GM21576 (cell line): ENCODE measurements at regions not wholly inside any gene's neighbourhood (a gene's known extent, or its start where the extent isn't known, plus 50 kb on each side); places are given as distances from the start of the nearest gene placed in this dataset.

ENCODE experiments used
- ATAC-seq: cut with Tn5 transposase; IDR thresholded peaks from one replicate; pipeline ENCODE4 v1.9.1; 2021; ENCODE audit warnings: mild to moderate bottlenecking, moderate library complexity; ENCODE audit not compliant: unreplicated experiment

DNA sequence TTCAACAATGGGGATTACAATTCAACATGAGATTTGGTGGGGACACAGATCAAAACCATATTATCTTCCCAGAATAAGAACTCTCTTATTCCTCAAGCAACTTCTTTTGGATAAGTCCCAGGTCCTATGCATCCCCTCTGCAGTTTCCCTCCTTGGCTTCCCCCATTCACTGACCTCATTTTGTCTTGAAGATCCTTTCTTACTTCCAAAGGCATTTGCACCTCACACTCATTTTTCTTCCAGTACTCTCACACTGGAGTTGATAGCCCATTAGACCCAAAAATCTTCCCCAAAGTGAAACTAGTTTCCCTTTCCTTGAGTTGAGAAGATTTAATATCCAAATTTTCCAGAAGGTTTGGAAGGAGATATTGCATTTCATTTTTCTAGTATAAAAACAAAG, 178.0 kb upstream of the DAPK1 start:
- ATAC-seq: no peak

DNA sequence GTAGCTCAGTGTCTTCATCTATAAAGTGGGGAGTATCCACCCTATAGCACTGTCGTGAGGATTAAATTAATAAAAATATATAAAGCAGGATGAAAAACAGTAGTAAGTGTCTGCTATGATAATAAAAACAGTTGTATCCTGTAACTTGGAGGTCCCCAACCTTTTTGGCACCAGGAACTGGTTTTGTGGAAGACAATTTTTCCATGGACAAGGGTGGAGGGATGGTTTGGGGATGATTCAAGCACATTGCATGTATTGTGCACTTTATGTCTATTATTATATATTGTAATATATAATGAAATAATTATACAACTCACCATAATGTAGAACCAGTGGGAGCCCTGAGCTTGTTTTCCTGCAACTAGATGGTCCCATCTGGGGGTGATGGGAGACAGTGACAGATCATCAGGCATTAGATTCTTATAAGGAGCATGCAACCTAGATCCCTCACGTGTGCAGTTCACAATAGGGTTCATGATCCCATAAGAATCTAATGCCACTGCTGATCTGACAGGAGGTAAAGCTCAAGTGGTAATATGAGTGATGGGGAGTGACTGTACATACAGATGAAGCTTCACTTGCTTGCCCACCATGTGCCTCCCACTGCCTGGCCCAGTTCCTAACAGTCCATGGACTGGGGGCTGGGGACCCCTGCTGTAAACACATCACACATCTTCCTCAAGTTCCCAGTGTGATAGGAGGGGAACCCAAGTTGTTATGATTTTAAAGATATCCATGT, 177.4 kb upstream of the DAPK1 start:
- ATAC-seq: no peak

DNA sequence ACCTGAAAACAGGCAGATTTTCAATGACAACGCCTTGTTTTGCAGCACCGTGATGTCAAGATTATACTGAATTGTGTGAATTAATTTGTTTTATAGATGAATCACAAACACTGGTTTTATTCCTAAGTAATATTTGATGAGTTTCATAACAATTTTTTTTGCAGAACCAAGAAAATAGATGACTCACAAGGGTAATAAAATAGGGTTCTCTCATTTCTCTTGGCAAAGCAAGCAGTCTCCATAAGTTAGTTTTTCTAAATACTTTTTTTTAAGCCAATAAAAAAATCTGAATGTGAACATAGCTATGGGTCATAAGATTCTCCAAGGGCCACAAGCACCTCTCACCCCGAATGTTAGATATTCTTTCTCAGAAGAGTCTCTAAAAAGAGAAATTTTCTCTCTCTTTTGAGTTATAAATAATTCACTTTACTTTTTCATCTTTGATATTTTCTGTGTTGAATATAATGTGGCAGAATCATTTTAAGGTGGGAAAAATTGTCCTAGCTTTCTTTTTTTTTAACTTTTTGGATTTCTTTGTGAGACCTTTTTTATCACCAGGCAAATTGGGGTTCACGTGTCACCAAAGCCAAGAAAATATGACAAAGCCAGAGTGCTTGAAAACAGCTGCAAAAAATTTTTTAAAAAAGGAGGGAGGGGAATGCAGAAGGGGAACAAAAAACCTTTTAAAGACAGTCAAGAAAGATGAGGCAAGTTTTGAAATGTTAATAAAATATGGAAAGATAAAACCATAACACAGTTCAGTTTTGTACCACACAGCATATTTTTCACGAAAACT, 174.6 kb upstream of the DAPK1 start:
- no peak for ATAC-seq

DNA sequence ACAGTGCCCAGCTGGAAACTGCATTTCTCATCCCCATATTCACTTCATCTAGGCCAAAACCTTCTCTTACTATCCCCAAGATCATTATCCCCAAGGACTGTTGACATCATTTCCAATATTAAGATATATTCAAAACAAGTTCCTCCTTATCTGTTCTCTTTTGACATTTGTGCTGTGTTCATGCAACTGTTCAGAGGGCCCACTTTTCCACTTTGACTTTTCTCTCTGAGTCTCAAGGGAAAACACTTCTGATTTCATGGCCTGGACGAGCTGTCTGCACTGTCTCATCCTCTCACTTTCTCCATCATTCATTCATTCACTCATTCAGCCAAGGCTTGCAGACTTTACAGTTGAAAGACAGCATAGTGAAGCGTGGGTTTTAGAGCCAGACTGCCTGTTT, 173.7 kb upstream of the DAPK1 start:
- ATAC-seq: no peak

DNA sequence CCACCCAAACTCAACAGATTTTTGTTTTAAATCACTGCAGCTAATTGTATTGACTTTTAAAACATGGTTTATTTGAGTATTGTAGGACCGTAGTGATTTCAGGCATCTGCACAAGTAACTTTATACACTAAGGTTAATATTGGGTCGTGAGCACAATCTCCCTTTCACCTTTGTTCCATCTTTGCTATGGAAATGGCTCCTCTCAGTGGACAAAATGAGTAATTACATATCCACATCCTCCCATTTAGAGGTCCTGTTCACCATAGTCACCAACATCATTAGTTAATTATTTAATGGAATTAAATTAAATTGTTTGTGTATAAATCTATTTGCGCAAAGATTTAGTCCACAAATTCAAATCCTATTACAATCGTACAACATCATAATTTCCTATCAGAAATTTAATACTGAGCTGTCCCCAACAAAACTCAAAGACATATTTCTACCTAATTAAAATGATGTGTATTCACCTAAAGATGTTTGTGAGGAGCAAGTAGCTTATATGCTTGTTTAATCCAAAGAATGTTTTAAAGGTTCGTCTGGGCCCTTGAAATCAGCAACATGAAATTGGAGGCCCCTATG, 173.0 kb upstream of the DAPK1 start:
- no peak for ATAC-seq

DNA sequence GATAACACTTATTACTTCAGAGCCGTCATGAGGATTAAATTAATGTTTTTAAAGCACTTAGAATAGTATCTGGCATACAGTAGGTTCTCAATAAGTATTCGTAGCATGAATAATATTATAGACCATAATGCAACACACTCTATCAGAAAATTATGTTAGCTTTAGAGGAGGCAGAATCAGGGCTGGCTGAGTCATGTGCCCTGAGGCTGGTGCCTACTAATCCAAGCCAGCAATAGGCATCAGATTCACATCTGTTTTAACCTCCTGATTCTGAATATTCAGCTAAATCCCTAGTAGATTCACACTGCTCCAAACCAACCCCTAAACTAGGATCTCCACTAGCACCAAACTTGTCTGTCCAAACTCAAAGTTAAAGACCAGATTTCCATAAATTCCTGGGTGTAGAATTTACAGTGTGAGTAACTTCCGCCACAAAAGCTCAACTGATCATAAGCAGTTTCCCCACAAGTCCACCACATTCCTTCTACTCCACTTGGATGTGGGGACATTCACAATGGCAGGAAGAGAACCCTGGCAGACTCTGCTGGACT, 170.0 kb upstream of the DAPK1 start:
- no peak for ATAC-seq

DNA sequence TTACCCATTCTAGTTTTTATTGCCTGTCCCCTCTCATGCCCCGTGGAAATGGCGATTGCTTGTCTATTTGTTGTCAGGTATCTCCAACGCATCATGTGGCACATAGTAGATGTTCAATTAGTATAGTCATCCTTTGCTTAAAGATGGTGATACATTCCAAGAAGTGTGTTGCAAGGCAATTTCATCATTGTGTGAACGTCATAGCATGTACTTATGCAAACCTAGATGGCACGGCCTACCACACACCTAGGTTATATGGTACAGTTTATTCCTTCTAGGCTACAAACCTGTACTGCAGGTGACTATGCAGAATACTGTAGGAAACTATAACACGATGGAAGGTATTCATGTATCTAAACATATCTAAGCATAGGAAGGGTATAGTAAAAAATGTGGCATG, 163.9 kb upstream of the DAPK1 start:
- no peak for ATAC-seq

DNA sequence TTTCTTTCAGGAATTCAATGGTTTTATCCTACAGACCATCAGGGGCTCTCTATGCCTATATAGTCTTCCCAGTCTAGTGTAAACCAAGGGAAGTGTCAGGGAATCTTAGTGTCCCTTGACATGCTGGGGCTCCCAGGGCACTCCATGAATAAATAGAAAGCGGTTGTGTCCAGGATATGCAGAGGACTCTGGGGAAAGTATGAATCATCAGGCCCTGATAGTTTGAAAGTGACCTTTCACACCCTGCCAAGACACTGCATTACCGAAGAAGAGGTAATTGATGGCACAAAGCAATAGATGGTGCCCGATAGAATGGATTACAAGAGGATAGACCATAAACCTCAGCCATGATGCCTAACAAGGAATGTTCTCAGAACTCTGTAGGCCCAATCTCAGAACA, 163.3 kb upstream of the DAPK1 start:
- ATAC-seq: no peak

DNA sequence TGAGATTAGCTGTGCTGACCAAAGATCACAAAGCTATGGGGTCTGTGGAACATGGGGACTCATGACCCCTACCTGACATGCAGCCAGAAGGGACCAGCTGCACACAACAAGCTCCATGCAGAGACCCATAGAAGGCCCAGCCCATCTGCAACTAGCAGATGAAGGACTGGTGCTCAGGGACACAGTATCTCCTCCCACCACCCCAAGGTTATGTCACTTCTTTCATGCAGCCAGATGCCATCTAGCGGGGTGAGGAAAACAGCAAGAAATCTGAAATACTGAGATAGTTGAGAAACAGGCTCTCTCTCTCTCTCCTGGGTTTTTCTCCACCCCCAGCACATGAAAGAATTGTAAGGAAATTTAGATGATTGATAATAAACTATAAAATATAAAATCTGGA, 161.3 kb upstream of the DAPK1 start:
- ATAC-seq: no peak

DNA sequence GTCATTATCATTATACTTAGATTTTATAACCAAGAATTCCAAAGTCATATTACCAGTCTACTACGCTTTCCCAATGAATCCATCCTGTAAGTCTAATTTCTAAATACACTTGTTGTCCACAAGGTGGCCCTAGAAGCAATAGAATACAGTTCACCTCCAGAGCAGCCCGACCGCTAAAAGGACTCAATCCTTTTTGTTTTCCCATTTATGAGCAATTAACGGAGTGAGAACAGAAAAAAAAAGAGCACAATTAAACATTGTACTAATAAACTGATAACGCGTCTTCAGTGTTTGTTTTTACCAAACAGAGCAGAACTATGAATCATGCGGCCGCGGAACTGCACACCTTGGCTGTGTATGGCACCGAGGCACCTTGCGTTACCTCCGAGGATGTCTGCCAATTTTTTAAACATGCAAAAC, 160.7 kb upstream of the DAPK1 start:
- no peak for ATAC-seq

DNA sequence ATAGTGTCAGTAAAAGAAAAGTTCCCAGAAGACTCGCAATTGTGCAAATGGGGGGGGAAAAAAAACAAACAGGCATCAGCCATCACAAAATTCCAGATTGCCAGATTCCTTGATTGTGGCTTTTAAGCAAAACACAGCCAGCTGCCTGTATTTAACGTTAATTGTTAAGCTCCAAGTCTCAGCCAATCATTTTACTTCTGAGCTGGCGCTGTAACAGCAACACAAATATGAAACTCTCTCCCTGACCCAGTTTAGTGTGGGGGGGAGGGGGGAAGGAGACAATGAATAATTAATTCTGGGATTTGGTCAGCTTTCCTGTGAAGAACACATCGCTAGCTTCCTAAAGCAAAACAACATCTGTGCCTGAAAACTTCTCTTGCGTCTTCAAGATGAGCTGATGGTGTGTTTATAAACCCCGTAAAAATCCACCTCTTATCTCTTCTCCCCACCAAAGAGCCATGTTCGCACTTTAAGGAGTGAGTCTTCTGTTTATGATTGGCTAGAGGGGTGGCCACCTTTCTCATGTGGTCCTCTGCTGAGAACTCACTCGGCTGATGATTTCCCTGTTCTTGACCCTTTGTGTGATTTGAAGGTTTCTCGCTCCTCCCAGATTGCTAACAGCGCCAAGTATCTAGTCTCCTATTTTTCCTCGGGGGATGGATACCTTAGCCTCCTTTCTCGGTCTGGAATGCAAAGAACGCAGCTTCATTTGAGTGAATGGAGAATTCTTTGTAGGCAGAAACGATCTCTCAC, 160.2 kb upstream of the DAPK1 start:
- ATAC-seq: no peak

DNA sequence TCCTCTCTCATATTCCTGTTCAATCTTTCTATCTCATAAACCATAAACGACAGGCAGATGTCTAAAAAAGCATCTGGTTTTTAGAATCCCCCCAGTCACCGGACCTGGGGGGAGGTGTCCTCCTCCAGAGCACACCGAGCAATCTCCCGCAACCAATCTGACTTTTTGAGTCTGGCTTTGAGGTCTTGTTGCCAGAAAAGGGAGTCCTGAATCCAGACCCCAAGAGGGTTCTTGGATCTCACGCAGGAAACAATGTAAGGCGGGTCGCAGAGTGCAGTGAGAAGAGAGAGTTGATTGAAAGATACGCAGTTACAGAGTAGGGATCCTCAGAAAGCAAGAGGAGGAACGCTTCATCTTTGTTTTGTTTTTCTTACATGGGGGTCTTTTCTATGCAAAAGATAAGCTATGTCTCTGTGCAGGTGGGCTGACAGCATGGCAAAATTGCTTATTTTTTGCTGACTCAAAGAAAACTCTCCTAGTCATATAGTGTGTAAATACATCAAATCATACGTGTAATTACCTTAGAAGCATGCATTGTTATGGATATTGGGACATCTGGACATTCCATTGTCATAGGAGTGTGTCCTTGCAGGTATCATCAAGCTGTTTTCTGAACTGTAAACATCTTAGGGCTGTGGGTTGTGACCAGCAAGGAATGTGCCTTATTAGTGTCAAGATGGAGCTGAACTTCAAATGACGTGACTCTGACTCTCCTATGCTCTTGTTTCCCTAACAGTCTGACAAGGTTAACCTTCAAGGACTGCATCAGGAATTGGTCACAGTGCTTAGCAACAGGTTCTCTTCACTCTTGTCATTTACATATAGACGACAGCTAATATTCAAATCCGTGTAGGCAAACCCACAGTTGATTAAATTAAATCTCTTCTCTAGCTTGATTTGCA, 159.3 kb upstream of the DAPK1 start:
- ATAC-seq: no peak

DNA sequence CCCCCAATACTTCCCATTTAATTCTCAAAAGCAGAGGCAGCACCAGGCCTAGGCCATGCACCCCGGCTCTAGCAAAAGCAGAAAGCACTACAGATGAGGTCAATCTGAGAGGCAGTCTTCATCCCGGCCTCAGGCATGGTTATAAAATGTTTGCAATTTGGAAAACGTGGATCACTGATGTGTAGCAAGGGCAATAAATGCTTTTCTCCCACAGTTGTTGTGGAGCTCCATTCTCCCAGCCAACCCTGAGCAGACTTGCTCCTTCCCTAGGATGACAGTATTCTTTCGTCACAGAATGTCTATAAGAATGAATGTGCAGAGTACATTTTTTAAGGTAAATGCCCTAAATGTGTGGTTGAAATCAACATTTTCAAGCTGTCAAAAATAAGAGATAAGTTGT, 157.3 kb upstream of the DAPK1 start:
- no peak for ATAC-seq

DNA sequence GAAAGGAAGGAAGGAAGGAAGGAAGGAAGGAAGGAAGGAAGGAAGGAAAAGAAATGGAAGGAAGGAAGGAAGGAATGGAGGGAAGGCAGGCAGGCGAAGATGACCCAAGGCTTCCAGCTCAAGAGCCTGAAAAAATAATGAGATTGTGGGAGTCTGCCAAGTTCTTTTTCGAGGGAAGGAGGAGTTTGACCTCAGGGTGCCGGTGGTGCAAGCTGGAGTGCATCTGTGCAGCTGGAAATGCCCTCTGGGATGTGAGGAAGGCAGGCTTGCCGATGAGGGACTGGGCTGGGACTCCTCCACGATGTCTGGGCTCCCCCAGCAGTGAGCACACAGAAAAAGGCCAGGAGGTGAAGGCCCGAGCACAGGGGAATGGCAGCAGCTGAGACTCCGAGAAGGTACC, 154.9 kb upstream of the DAPK1 start:
- no peak for ATAC-seq

DNA sequence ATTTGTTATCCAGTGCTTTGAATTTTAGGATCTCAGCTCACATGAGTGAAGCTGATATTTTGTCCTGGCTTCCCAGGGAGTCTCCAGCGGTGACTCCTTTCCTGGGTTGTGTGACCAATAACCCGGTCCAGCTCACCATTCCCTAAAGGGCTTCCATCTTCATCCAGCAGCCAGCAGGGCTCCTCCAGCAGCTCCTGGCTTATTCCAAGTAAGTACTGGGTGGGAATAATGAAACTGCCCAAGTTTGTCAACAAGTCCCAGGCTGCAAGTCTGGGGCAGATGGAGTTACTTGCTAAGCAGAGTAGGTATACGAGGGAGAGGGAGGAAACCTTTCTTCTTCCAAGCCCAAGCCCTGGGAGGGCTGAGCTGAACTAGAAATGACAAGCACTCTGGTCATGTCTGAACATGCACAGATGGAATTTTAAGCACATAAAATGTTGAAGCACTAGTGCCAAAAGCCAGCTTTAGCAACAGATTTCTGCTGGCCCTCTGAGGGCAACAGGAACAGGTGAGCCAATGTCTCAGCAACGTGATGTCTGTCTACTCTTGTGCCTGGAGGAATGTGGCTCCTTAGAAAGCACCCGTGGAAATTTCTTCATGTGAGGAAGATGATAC, 153.7 kb upstream of the DAPK1 start:
- ATAC-seq: no peak

DNA sequence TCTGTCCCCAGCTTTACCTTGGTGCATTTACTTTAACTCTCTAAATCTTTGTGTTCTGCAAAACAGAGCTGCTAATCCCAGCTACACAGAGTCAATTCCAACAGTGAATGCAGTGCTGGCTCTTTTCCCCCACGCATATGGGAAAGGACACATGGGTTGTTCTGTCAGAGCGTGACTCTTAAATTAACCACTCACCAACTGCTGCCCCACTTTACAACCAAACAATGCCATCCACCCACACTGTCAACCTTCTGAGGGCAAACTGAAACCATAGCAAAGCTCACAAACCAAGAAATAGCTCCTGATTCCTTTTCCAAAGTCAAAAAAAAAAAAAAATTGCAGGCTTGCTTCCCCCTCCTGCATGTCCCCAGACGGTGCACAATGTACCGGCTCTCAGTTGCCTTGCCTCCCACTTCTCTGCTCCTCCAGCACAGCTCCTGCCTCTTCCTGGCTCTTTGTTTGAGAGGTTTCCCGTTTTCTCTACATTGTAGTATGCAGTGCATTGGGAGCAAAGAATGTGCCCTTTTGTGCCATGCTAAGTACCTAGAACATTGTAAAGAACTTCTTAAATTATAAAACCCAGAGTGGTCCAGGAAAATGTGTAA, 151.5 kb upstream of the DAPK1 start:
- no peak for ATAC-seq

DNA sequence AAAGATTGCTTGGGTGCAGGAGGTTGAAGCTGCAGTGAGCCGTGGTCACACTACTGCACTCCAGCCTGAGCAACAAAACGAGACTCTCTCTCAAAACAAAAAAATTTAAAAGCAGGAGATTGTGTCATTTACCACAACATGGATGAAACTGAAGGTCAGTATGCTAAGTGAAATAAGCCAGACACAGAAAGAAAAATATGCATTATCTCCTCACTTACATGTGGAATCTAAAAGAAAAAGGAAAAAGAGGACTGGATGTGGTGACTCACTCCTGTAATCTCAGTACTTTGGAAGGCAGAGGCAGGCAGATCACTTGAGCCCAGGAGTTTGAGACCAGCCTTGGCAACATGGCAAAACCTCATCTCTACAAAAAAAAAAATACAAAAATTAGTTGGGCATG, 146.8 kb upstream of the DAPK1 start:
- no peak for ATAC-seq

DNA sequence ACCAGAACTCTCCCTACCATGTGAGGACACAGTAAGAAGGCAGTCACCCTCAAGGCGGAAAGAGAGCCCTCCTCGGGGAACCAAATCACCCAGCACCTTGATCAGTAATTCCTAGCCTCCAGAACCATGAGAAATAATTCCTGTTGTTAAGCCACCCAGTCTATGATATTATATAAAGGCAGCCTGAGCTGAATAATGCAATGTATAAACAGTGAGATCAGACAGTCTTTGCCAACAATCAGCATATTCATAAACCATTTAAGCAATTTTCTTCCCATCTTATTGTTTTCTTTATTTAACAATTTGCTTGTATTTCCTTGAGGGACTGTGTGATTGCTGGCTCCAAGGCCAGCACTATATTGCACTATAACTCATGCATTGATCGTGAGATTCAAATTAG, 144.4 kb upstream of the DAPK1 start:
- ATAC-seq: no peak

DNA sequence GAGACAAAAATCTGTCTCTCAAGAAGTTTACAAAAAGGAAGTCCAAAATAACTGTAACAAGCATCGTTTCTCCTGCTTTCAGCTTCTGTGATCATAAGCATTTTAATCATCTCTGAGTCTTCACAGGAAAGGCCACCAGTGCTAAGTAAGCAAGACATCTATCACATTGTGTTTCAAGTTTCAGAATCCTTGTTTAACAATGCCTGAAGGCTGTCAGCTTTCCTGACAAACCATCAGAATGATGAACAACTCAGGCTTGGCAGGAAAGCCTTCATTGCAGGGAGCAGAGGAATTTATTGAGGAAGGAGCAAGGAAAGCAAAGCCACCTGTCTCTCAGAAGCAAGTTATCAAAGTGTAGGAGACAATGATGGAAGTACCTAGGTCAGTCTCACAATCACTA, 143.5 kb upstream of the DAPK1 start:
- no peak for ATAC-seq
